ENCODE measurements at regions not wholly inside any gene's neighbourhood (a gene's known extent, or its start where the extent isn't known, plus 50 kb on each side); places are given as distances from the start of the nearest gene placed in this dataset.
"Not testable (repeated sequence)": the region's sequence is repeated elsewhere in the genome, so short reads cannot be mapped to it uniquely, and the experiment has no call there.

- no peak for DNase-seq
Measured at GRCh38 chrX:80929251-80929650, 119.6 kb upstream of the BRWD3 start.

GRCh38 chrX:80917919-80918318 is 108.2 kb upstream of the BRWD3 start:
- DNase-seq = no peak

- DNase-seq = not testable (repeated sequence)
Measured at GRCh38 chrX:80912351-80912750, 102.7 kb upstream of the BRWD3 start.

GRCh38 chrX:80879916-80880315 is 70.2 kb upstream of the BRWD3 start:
- no peak for DNase-seq

GRCh38 chrX:80879143-80879542 is 69.5 kb upstream of the BRWD3 start:
- DNase-seq = peak; percentile 41

GRCh38 chrX:80876877-80877276 is 67.2 kb upstream of the BRWD3 start:
- peak; percentile 14 for DNase-seq

Data from NCI-H345 (cell line).